ENCODE measurements at regions not wholly inside any gene's neighbourhood (a gene's known extent, or its start where the extent isn't known, plus 50 kb on each side); places are given as distances from the start of the nearest gene placed in this dataset.

- Histone ChIP-seq H3K4me2 (ENCODE audit: extremely low read depth, insufficient read depth, low read length) (no peak overlapping the region), H3K9me3 (ENCODE audit: control insufficient read depth, insufficient read depth, low read depth, low read length) (no peaks in the 10 kb centered on the region), H3K4me3 (replicated peaks in 1 of 4; ENCODE audit: control extremely low read depth in 1 of 4, insufficient read depth in 1 of 4, low read depth in 3 of 4, low read length in 4 of 4) (no peak overlapping the region), H3K36me3 (ENCODE audit: control insufficient read depth, insufficient read depth, low read length) (no peaks in the 10 kb centered on the region), H4K20me1 (ENCODE audit: control insufficient read depth, extremely low read depth, insufficient read depth, low read length) (no peaks in the 10 kb centered on the region), H3K4me1 (ENCODE audit: control insufficient read depth, extremely low read depth, insufficient read depth, low read length) (no peaks in the 10 kb centered on the region), H2AFZ (ENCODE audit: low read length) (no peak overlapping the region), H3K79me2 (ENCODE audit: control insufficient read depth, insufficient read depth, low read length) (no peaks in the 10 kb centered on the region), H3K27me3 (ENCODE audit: control insufficient read depth, insufficient read depth, low read length) (no peaks in the 10 kb centered on the region), H3K9ac (ENCODE audit: insufficient read depth, low read length) (no peak overlapping the region), H3K27ac (ENCODE audit: insufficient read depth, low read length) (no peak overlapping the region)
- no peak for DNase-seq (ENCODE audit: low read depth in 2 of 2)
- TF ChIP-seq EZH2 (IDR thresholded peaks at IDR 0.05; ENCODE audit: low read length, missing control alignments) = no peak
- TF ChIP-seq CTCF (conservative IDR thresholded peaks at IDR 0.05 in 1 of 2, IDR thresholded peaks at IDR 0.05 in 1 of 2; ENCODE audit: low read depth in 1 of 2, low read length in 2 of 2) = no peak
Measured at GRCh38 chr16:73874324-73874723, 422.3 kb upstream of the PSMD7 start.

- Histone ChIP-seq H3K79me2 (ENCODE audit: control insufficient read depth, insufficient read depth, low read length) (no peaks in the 10 kb centered on the region), H4K20me1 (ENCODE audit: control insufficient read depth, extremely low read depth, insufficient read depth, low read length) (no peaks in the 10 kb centered on the region), H3K4me2 (ENCODE audit: extremely low read depth, insufficient read depth, low read length) (no peak overlapping the region), H3K27ac (ENCODE audit: insufficient read depth, low read length) (no peak overlapping the region), H3K4me3 (replicated peaks in 1 of 4; ENCODE audit: control extremely low read depth in 1 of 4, insufficient read depth in 1 of 4, low read depth in 3 of 4, low read length in 4 of 4) (no peak overlapping the region), H3K9ac (ENCODE audit: insufficient read depth, low read length) (no peak overlapping the region), H2AFZ (ENCODE audit: low read length) (no peak overlapping the region), H3K4me1 (ENCODE audit: control insufficient read depth, extremely low read depth, insufficient read depth, low read length) (no peaks in the 10 kb centered on the region), H3K9me3 (ENCODE audit: control insufficient read depth, insufficient read depth, low read depth, low read length) (no peaks in the 10 kb centered on the region), H3K27me3 (ENCODE audit: control insufficient read depth, insufficient read depth, low read length) (no peaks in the 10 kb centered on the region), H3K36me3 (ENCODE audit: control insufficient read depth, insufficient read depth, low read length) (no peaks in the 10 kb centered on the region)
- no peak for DNase-seq (ENCODE audit: low read depth in 2 of 2)
- TF ChIP-seq CTCF (conservative IDR thresholded peaks at IDR 0.05 in 1 of 2, IDR thresholded peaks at IDR 0.05 in 1 of 2; ENCODE audit: low read depth in 1 of 2, low read length in 2 of 2) (no peak), EZH2 (IDR thresholded peaks at IDR 0.05; ENCODE audit: low read length, missing control alignments) (no peak)
Measured at GRCh38 chr16:73873643-73874042, 423.0 kb upstream of the PSMD7 start.

GRCh38 chr16:73872856-73873255 lies 423.8 kb upstream of the PSMD7 start:
- Histone ChIP-seq H3K27ac (ENCODE audit: insufficient read depth, low read length) (no peak overlapping the region), H4K20me1 (ENCODE audit: control insufficient read depth, extremely low read depth, insufficient read depth, low read length) (no peaks in the 10 kb centered on the region), H3K9ac (ENCODE audit: insufficient read depth, low read length) (no peak overlapping the region), H3K9me3 (ENCODE audit: control insufficient read depth, insufficient read depth, low read depth, low read length) (no peaks in the 10 kb centered on the region), H3K4me1 (ENCODE audit: control insufficient read depth, extremely low read depth, insufficient read depth, low read length) (no peaks in the 10 kb centered on the region), H2AFZ (ENCODE audit: low read length) (no peak overlapping the region), H3K27me3 (ENCODE audit: control insufficient read depth, insufficient read depth, low read length) (no peaks in the 10 kb centered on the region), H3K4me2 (ENCODE audit: extremely low read depth, insufficient read depth, low read length) (no peak overlapping the region), H3K36me3 (ENCODE audit: control insufficient read depth, insufficient read depth, low read length) (no peaks in the 10 kb centered on the region), H3K4me3 (replicated peaks in 1 of 4; ENCODE audit: control extremely low read depth in 1 of 4, insufficient read depth in 1 of 4, low read depth in 3 of 4, low read length in 4 of 4) (no peak overlapping the region), H3K79me2 (ENCODE audit: control insufficient read depth, insufficient read depth, low read length) (no peaks in the 10 kb centered on the region)
- TF ChIP-seq EZH2 (IDR thresholded peaks at IDR 0.05; ENCODE audit: low read length, missing control alignments) (no peak), CTCF (conservative IDR thresholded peaks at IDR 0.05 in 1 of 2, IDR thresholded peaks at IDR 0.05 in 1 of 2; ENCODE audit: low read depth in 1 of 2, low read length in 2 of 2) (no peak)
- no peak for DNase-seq (ENCODE audit: low read depth in 2 of 2)

Data from fibroblast of lung (primary cell).